ENCODE measurements at regions not wholly inside any gene's neighbourhood (a gene's known extent, or its start where the extent isn't known, plus 50 kb on each side); places are given as distances from the start of the nearest gene placed in this dataset.

GRCh38 chr7:35571611-35572240 is 123.2 kb downstream of the HERPUD2 start:
- TF ChIP-seq POLR2A (IDR thresholded peaks at IDR 0.05) (no peak), CTCF (IDR thresholded peaks at IDR 0.05) (no peak)
